ENCODE measurements at regions not wholly inside any gene's neighbourhood (a gene's known extent, or its start where the extent isn't known, plus 50 kb on each side); places are given as distances from the start of the nearest gene placed in this dataset.
A peak's percentile ranks its signal among the peaks of the same experiment; 100 is the strongest.

- no peak for DNase-seq
Observed at GRCh38 chr9:16135968-16136367, 583.1 kb downstream of the CCDC171 start.

GRCh38 chr9:16136451-16136850, 583.6 kb downstream of the CCDC171 start:
- no peak for DNase-seq

GRCh38 chr9:16136961-16137360, 584.1 kb downstream of the CCDC171 start:
- DNase-seq = peak; percentile 42

- no peak for DNase-seq
Observed at GRCh38 chr9:16138561-16139491, 586.0 kb downstream of the CCDC171 start.

- no peak for DNase-seq
Observed at GRCh38 chr9:16139774-16140173, 586.9 kb downstream of the CCDC171 start.

GRCh38 chr9:16143310-16143709, 590.5 kb downstream of the CCDC171 start:
- no peak for DNase-seq

GRCh38 chr9:16143947-16144890, 591.4 kb downstream of the CCDC171 start:
- no peak for DNase-seq

- DNase-seq = no peak
Observed at GRCh38 chr9:16145196-16145950, 592.5 kb downstream of the CCDC171 start.

GRCh38 chr9:16147726-16148125, 594.9 kb downstream of the CCDC171 start:
- DNase-seq = peak; percentile 55

GRCh38 chr9:16150501-16150900, 597.7 kb downstream of the CCDC171 start:
- DNase-seq = no peak

GRCh38 chr9:16150938-16151650, 598.3 kb downstream of the CCDC171 start:
- DNase-seq = peak; percentile 27

GRCh38 chr9:16152276-16153101, 599.6 kb downstream of the CCDC171 start:
- DNase-seq = no peak

- DNase-seq = no peak
Observed at GRCh38 chr9:16153221-16153620, 600.4 kb downstream of the CCDC171 start.

- DNase-seq = no peak
Observed at GRCh38 chr9:16153741-16154140, 600.9 kb downstream of the CCDC171 start.

GRCh38 chr9:16154521-16155078, 601.8 kb downstream of the CCDC171 start:
- no peak for DNase-seq

GRCh38 chr9:16155878-16156277, 603.0 kb downstream of the CCDC171 start:
- DNase-seq = no peak

GRCh38 chr9:16157216-16157615, 604.4 kb downstream of the CCDC171 start:
- no peak for DNase-seq

GRCh38 chr9:16157651-16158050, 604.8 kb downstream of the CCDC171 start:
- DNase-seq = no peak

- DNase-seq = no peak
Observed at GRCh38 chr9:16158093-16158492, 605.2 kb downstream of the CCDC171 start.

- no peak for DNase-seq
Observed at GRCh38 chr9:16161483-16161882, 608.6 kb downstream of the CCDC171 start.

- DNase-seq = no peak
Observed at GRCh38 chr9:16170119-16170518, 617.3 kb downstream of the CCDC171 start.

Measured in MV-4-11 (cell line).